RPMI8226 (cell line): ENCODE measurements at regions not wholly inside any gene's neighbourhood (a gene's known extent, or its start where the extent isn't known, plus 50 kb on each side); places are given as distances from the start of the nearest gene placed in this dataset.

ENCODE experiments used
- DNase-seq: peaks from one replicate; pipeline ENCODE4 v3.0.0-alpha.2; 2015

GRCh38 chr2:5751873-5752482 is 59.8 kb downstream of the SOX11 start:
- no peak for DNase-seq

GRCh38 chr2:5756272-5756671 is 64.1 kb downstream of the SOX11 start:
- DNase-seq = no peak

GRCh38 chr2:5758346-5758745 is 66.2 kb downstream of the SOX11 start:
- no peak for DNase-seq

GRCh38 chr2:5759949-5760348 is 67.8 kb downstream of the SOX11 start:
- no peak for DNase-seq

GRCh38 chr2:5763531-5763930 is 71.3 kb downstream of the SOX11 start:
- no peak for DNase-seq

- DNase-seq = no peak
These were observed 71.9 kb downstream of the SOX11 start for GRCh38 chr2:5764041-5764440.

- no peak for DNase-seq
These were observed 73.9 kb downstream of the SOX11 start for GRCh38 chr2:5766056-5766455.

- DNase-seq = no peak
These were observed 74.4 kb downstream of the SOX11 start for GRCh38 chr2:5766561-5766960.

GRCh38 chr2:5777131-5777535 is 84.9 kb downstream of the SOX11 start:
- no peak for DNase-seq

- no peak for DNase-seq
These were observed 89.5 kb downstream of the SOX11 start for GRCh38 chr2:5781679-5782078.

GRCh38 chr2:5782103-5782502 is 89.9 kb downstream of the SOX11 start:
- DNase-seq = no peak

- no peak for DNase-seq
These were observed 96.3 kb downstream of the SOX11 start for GRCh38 chr2:5788447-5788846.

GRCh38 chr2:5791371-5791770 is 99.2 kb downstream of the SOX11 start:
- no peak for DNase-seq

GRCh38 chr2:5794012-5794411 is 101.8 kb downstream of the SOX11 start:
- DNase-seq = no peak

GRCh38 chr2:5798084-5798483 is 105.9 kb downstream of the SOX11 start:
- no peak for DNase-seq

GRCh38 chr2:5799348-5799747 is 107.2 kb downstream of the SOX11 start:
- no peak for DNase-seq

GRCh38 chr2:5803547-5803946 is 111.4 kb downstream of the SOX11 start:
- DNase-seq = no peak

GRCh38 chr2:5818961-5819600 is 126.9 kb downstream of the SOX11 start:
- DNase-seq = no peak

GRCh38 chr2:5824126-5824525 is 131.9 kb downstream of the SOX11 start:
- no peak for DNase-seq

GRCh38 chr2:5825686-5826085 is 133.5 kb downstream of the SOX11 start:
- no peak for DNase-seq

GRCh38 chr2:5826979-5827655 is 134.9 kb downstream of the SOX11 start:
- no peak for DNase-seq

GRCh38 chr2:5834501-5834900 is 142.3 kb downstream of the SOX11 start:
- DNase-seq = no peak

GRCh38 chr2:5839550-5839949 is 147.4 kb downstream of the SOX11 start:
- no peak for DNase-seq

GRCh38 chr2:5841126-5841525 is 148.9 kb downstream of the SOX11 start:
- no peak for DNase-seq

GRCh38 chr2:5842326-5842725 is 150.1 kb downstream of the SOX11 start:
- DNase-seq = no peak
